ENCODE measurements at regions not wholly inside any gene's neighbourhood (a gene's known extent, or its start where the extent isn't known, plus 50 kb on each side); places are given as distances from the start of the nearest gene placed in this dataset.

DNA sequence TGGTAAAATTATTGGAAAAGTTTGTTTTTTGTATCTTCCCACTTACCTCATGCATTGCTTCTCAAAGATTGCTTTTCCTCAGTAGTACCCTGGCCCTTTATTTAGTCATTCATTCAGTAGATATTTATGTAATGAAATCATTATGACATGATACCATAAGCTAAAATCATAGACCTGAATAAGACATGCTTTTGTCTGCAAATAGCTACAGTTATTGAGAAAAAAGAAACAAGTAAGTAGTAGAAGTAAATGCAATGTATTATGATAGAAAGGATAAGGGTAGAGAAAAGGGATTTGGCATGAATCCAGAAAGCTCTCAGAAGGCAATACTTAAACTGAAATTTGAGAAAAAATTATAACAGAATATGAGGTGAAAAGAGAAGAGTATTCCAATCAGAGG is 352.5 kb downstream of the GPM6A start:
- Histone ChIP-seq H3K9me3 (ENCODE audit: control insufficient read depth in 1 of 2, insufficient read depth in 1 of 2, low read depth in 1 of 2, low read length in 2 of 2) (no peaks in the 10 kb centered on the region), H3K27ac (ENCODE audit: low read depth, low read length) (no peak overlapping the region), H3K36me3 (ENCODE audit: control insufficient read depth in 1 of 2, insufficient read depth in 2 of 2, low read length in 2 of 2) (no peaks in the 10 kb centered on the region), H3K9me2 (ENCODE audit: insufficient read depth) (no peaks in the 10 kb centered on the region), H3K4me1 (ENCODE audit: control insufficient read depth in 1 of 2, insufficient read depth in 2 of 2, low read length in 2 of 2) (no peaks in the 10 kb centered on the region), H2AFZ (ENCODE audit: low read depth, low read length, poor library complexity, severe bottlenecking) (no peak overlapping the region), H3K79me2 (ENCODE audit: insufficient read depth, low read length) (no peaks in the 10 kb centered on the region), H3K4me3 (replicated peaks in 1 of 2; ENCODE audit: low read depth in 1 of 2, low read length in 2 of 2) (no peak overlapping the region), H3K27me3 (ENCODE audit: insufficient read depth, low read length) (no peaks in the 10 kb centered on the region), H3K4me2 (ENCODE audit: low read length) (no peak overlapping the region), H3K9ac (ENCODE audit: low read length) (no peak overlapping the region), H4K20me1 (ENCODE audit: insufficient read depth) (no peaks in the 10 kb centered on the region)
- no peak for TF ChIP-seq SP1 (IDR thresholded peaks at IDR 0.05; ENCODE audit: low read depth)
- TF ChIP-seq ZFX (IDR thresholded peaks at IDR 0.05) = no peak
- TF ChIP-seq TCF7L2 (IDR thresholded peaks at IDR 0.05; ENCODE audit: borderline replicate concordance, extremely low read depth, insufficient read depth, insufficient read length) = no peak
- no peak for TF ChIP-seq POLR2A (IDR thresholded peaks at IDR 0.05; ENCODE audit: borderline replicate concordance, extremely low read depth, insufficient read depth, insufficient read length)
- no peak for TF ChIP-seq FOSL1 (IDR thresholded peaks at IDR 0.05; ENCODE audit: low read depth)
- TF ChIP-seq SRF (IDR thresholded peaks at IDR 0.05; ENCODE audit: low read depth) = no peak
- TF ChIP-seq, protein P1, sequence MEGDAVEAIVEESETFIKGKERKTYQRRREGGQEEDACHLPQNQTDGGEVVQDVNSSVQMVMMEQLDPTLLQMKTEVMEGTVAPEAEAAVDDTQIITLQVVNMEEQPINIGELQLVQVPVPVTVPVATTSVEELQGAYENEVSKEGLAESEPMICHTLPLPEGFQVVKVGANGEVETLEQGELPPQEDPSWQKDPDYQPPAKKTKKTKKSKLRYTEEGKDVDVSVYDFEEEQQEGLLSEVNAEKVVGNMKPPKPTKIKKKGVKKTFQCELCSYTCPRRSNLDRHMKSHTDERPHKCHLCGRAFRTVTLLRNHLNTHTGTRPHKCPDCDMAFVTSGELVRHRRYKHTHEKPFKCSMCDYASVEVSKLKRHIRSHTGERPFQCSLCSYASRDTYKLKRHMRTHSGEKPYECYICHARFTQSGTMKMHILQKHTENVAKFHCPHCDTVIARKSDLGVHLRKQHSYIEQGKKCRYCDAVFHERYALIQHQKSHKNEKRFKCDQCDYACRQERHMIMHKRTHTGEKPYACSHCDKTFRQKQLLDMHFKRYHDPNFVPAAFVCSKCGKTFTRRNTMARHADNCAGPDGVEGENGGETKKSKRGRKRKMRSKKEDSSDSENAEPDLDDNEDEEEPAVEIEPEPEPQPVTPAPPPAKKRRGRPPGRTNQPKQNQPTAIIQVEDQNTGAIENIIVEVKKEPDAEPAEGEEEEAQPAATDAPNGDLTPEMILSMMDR (IDR thresholded peaks at IDR 0.05 in 2 of 3, conservative IDR thresholded peaks at IDR 0.05 in 1 of 3; ENCODE audit: borderline replicate concordance in 1 of 3, insufficient read depth in 1 of 3, low read depth in 2 of 3, low read length in 2 of 3) = no peak
- no peak for TF ChIP-seq SIN3A (IDR thresholded peaks at IDR 0.05; ENCODE audit: low read depth)
- TF ChIP-seq, protein P2, sequence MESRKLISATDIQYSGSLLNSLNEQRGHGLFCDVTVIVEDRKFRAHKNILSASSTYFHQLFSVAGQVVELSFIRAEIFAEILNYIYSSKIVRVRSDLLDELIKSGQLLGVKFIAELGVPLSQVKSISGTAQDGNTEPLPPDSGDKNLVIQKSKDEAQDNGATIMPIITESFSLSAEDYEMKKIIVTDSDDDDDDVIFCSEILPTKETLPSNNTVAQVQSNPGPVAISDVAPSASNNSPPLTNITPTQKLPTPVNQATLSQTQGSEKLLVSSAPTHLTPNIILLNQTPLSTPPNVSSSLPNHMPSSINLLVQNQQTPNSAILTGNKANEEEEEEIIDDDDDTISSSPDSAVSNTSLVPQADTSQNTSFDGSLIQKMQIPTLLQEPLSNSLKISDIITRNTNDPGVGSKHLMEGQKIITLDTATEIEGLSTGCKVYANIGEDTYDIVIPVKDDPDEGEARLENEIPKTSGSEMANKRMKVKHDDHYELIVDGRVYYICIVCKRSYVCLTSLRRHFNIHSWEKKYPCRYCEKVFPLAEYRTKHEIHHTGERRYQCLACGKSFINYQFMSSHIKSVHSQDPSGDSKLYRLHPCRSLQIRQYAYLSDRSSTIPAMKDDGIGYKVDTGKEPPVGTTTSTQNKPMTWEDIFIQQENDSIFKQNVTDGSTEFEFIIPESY (IDR thresholded peaks at IDR 0.05; ENCODE audit: extremely low read depth, insufficient replicate concordance, low read length) = no peak
- TF ChIP-seq EGR1 (IDR thresholded peaks at IDR 0.05; ENCODE audit: low read depth) = no peak
- TF ChIP-seq CEBPB (IDR thresholded peaks at IDR 0.05; ENCODE audit: low read depth) = no peak
- TF ChIP-seq RAD21 (IDR thresholded peaks at IDR 0.05; ENCODE audit: low read depth) = no peak
- TF ChIP-seq, protein P3, sequence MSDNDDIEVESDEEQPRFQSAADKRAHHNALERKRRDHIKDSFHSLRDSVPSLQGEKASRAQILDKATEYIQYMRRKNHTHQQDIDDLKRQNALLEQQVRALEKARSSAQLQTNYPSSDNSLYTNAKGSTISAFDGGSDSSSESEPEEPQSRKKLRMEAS (IDR thresholded peaks at IDR 0.05) = no peak
- TF ChIP-seq CBX3 (IDR thresholded peaks at IDR 0.05; ENCODE audit: low read depth) = no peak
- TF ChIP-seq, protein P4, sequence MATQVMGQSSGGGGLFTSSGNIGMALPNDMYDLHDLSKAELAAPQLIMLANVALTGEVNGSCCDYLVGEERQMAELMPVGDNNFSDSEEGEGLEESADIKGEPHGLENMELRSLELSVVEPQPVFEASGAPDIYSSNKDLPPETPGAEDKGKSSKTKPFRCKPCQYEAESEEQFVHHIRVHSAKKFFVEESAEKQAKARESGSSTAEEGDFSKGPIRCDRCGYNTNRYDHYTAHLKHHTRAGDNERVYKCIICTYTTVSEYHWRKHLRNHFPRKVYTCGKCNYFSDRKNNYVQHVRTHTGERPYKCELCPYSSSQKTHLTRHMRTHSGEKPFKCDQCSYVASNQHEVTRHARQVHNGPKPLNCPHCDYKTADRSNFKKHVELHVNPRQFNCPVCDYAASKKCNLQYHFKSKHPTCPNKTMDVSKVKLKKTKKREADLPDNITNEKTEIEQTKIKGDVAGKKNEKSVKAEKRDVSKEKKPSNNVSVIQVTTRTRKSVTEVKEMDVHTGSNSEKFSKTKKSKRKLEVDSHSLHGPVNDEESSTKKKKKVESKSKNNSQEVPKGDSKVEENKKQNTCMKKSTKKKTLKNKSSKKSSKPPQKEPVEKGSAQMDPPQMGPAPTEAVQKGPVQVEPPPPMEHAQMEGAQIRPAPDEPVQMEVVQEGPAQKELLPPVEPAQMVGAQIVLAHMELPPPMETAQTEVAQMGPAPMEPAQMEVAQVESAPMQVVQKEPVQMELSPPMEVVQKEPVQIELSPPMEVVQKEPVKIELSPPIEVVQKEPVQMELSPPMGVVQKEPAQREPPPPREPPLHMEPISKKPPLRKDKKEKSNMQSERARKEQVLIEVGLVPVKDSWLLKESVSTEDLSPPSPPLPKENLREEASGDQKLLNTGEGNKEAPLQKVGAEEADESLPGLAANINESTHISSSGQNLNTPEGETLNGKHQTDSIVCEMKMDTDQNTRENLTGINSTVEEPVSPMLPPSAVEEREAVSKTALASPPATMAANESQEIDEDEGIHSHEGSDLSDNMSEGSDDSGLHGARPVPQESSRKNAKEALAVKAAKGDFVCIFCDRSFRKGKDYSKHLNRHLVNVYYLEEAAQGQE (IDR thresholded peaks at IDR 0.05; ENCODE audit: low read depth) = no peak
- no peak for TF ChIP-seq YY1 (IDR thresholded peaks at IDR 0.05; ENCODE audit: extremely low read depth, insufficient replicate concordance, low read depth, low read length)
- ChIA-PET RAD21 (ENCODE audit: low non-redundant PET in 1 of 2, low total read pairs in 2 of 2, uncharacterized antibody in 2 of 2, unreplicated experiment in 2 of 2) (no interaction called here), POLR2A (no interaction called here), CTCF (no interaction called here)
- intact Hi-C loops (cut with micrococcal nuclease) = no loop called here
- ATAC-seq = no peak
- DNase-seq (ENCODE audit: low read depth, low spot score) = no peak
- no TSS peak for BruUV-seq (replicated peaks)
